Astrocyte (in vitro differentiated cells and primary cell): ENCODE measurements at regions not wholly inside any gene's neighbourhood (a gene's known extent, or its start where the extent isn't known, plus 50 kb on each side); places are given as distances from the start of the nearest gene placed in this dataset.

Source experiments
- EZH2 ChIP-seq: IDR thresholded peaks from 2 replicates; pipeline ENCODE4 v1.6.1; 2012; ENCODE audit warnings: mild to moderate bottlenecking, low read length, inconsistent platforms; ENCODE audit not compliant: insufficient read depth
- TF ChIP-seq, protein P1 (sequence below): IDR thresholded peaks from 2 replicates; pipeline ENCODE4 v1.5.1; 2011; ENCODE audit warnings: low read depth, mild to moderate bottlenecking, inconsistent platforms, low read length, moderate library complexity; ENCODE audit not compliant: insufficient read depth

DNA sequence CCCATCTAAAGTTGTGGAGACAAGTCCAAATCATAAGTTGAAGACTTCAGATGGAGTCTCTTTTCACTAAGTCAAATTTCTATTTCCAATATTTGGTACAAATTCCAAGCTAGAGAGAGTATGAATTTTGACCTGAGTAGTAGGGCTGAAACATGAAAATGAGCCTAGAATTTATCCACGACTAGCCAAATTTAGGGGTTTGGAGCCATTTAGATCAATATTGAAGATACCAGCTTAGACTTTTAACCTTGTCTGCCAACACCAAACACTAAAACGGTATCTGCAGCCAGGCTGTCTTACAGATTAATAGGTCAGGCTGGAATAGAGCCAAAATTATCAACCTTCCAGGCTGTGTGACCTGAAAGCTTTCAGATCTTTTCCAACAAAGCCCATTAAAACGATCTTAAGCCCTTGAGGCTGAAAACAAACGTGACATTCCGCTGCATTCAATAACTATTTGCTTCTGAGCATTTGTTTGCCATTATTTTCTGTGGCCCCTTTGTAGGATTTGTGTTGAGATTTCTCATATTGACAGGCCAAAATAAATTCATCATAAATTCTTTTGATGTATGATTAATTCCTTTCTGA, 268.7 kb upstream of the DKK2 start:
- TF ChIP-seq, protein P1, sequence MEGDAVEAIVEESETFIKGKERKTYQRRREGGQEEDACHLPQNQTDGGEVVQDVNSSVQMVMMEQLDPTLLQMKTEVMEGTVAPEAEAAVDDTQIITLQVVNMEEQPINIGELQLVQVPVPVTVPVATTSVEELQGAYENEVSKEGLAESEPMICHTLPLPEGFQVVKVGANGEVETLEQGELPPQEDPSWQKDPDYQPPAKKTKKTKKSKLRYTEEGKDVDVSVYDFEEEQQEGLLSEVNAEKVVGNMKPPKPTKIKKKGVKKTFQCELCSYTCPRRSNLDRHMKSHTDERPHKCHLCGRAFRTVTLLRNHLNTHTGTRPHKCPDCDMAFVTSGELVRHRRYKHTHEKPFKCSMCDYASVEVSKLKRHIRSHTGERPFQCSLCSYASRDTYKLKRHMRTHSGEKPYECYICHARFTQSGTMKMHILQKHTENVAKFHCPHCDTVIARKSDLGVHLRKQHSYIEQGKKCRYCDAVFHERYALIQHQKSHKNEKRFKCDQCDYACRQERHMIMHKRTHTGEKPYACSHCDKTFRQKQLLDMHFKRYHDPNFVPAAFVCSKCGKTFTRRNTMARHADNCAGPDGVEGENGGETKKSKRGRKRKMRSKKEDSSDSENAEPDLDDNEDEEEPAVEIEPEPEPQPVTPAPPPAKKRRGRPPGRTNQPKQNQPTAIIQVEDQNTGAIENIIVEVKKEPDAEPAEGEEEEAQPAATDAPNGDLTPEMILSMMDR, result no peak
- no peak for TF ChIP-seq EZH2
